ENCODE measurements at regions not wholly inside any gene's neighbourhood (a gene's known extent, or its start where the extent isn't known, plus 50 kb on each side); places are given as distances from the start of the nearest gene placed in this dataset.

DNA sequence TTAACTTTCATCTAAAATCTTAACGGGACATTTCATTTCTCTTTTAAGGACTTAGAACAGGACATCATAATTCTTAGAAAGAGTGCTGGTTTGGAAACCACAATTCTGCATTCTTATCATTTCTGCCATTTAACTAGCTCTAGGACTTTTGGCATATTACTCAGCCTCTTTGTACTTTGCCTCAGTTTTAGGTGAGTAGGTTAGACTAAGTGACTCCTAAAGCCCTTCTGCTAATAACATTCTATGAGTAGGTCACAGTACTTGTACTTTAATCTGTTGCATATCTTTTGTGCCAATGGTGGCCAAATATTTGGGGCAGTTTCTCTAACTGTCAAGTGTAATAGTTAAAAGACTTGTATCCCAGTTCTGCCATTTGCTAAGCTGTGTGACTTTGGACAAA, 115.4 kb upstream of the NUDT6 start:
- TF ChIP-seq, protein P1, sequence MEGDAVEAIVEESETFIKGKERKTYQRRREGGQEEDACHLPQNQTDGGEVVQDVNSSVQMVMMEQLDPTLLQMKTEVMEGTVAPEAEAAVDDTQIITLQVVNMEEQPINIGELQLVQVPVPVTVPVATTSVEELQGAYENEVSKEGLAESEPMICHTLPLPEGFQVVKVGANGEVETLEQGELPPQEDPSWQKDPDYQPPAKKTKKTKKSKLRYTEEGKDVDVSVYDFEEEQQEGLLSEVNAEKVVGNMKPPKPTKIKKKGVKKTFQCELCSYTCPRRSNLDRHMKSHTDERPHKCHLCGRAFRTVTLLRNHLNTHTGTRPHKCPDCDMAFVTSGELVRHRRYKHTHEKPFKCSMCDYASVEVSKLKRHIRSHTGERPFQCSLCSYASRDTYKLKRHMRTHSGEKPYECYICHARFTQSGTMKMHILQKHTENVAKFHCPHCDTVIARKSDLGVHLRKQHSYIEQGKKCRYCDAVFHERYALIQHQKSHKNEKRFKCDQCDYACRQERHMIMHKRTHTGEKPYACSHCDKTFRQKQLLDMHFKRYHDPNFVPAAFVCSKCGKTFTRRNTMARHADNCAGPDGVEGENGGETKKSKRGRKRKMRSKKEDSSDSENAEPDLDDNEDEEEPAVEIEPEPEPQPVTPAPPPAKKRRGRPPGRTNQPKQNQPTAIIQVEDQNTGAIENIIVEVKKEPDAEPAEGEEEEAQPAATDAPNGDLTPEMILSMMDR (IDR thresholded peaks at IDR 0.05) = no peak
- TF ChIP-seq POLR2AphosphoS5 (IDR thresholded peaks at IDR 0.05; ENCODE audit: low read depth, low read length) = no peak
- no peak for TF ChIP-seq JUND (IDR thresholded peaks at IDR 0.05)
- TF ChIP-seq TAF1 (IDR thresholded peaks at IDR 0.05; ENCODE audit: borderline replicate concordance, low read depth, low read length) = no peak
- TF ChIP-seq YY1 (IDR thresholded peaks at IDR 0.05; ENCODE audit: low read depth) = no peak
- TF ChIP-seq EP300 (IDR thresholded peaks at IDR 0.05; ENCODE audit: borderline replicate concordance in 1 of 2, low read depth in 1 of 2, low read length in 1 of 2) = no peak
- no peak for TF ChIP-seq SIN3A (IDR thresholded peaks at IDR 0.05; ENCODE audit: borderline replicate concordance, low read depth, low read length)
- no peak for TF ChIP-seq REST (IDR thresholded peaks at IDR 0.05; ENCODE audit: low read depth, low read length)
- TF ChIP-seq, protein P2, sequence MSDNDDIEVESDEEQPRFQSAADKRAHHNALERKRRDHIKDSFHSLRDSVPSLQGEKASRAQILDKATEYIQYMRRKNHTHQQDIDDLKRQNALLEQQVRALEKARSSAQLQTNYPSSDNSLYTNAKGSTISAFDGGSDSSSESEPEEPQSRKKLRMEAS (IDR thresholded peaks at IDR 0.05; ENCODE audit: low read depth) = no peak
- TF ChIP-seq GABPA (IDR thresholded peaks at IDR 0.05; ENCODE audit: low read depth) = no peak
- no peak for TF ChIP-seq SMC3 (IDR thresholded peaks at IDR 0.05; ENCODE audit: low read depth, low read length)

All from SK-N-SH (cell line).